A673 (cell line): ENCODE measurements at regions not wholly inside any gene's neighbourhood (a gene's known extent, or its start where the extent isn't known, plus 50 kb on each side); places are given as distances from the start of the nearest gene placed in this dataset.

Experiments
- BruUV-seq: library from RNA; stranded (reverse); fragments of 400-500 nt; replicated peaks from 2 replicates; lab custom pipeline; 2021; lab: Mats Ljungman, UMichigan
- CTCF ChIA-PET: fragments of 300-600 bp; sonication (Branson Sonifier 250); formaldehyde crosslinking; loops from one replicate; lab custom pipeline; 2022; ENCODE audit warnings: antibody characterized with exemption; lab: Charles Lee
- POLR2A ChIA-PET: fragments of 300-600 bp; sonication (Branson Sonifier 250); formaldehyde crosslinking; loops from one replicate; lab custom pipeline; 2022; ENCODE audit warnings: antibody characterized with exemption; ENCODE audit not compliant: low non-redundant PET; lab: Charles Lee
- DNase-seq: peaks from one replicate; pipeline ENCODE4 v3.0.0-alpha.2; 2015; ENCODE audit warnings: low spot score
- H3K27ac ChIP-seq: fragments of 200-600 bp; sonication (generic); 2 replicates; pipeline ENCODE4 v1.5.1; 2016; ENCODE audit warnings: mixed run types, low read depth, mild to moderate bottlenecking, mixed read lengths, antibody characterized with exemption, low read length; ENCODE audit not compliant: poor library complexity, severe bottlenecking
- H3K27me3 ChIP-seq: fragments of 200-600 bp; sonication (generic); replicated peaks from 2 replicates; pipeline ENCODE4 v1.6.1; 2017; ENCODE audit warnings: mixed run types, low read depth, mild to moderate bottlenecking, mixed read lengths, antibody characterized with exemption, low read length; ENCODE audit not compliant: insufficient read depth, poor library complexity
- H3K36me3 ChIP-seq: fragments of 200-600 bp; sonication (generic); 2 replicates; pipeline ENCODE4 v1.6.1; 2016; ENCODE audit warnings: mixed run types, mild to moderate bottlenecking, mixed read lengths, antibody characterized with exemption, low read length; ENCODE audit not compliant: insufficient read depth, poor library complexity, severe bottlenecking
- H3K4me1 ChIP-seq: fragments of 200-600 bp; sonication (generic); 2 replicates; pipeline ENCODE4 v1.6.1; 2017; ENCODE audit warnings: mixed run types, mild to moderate bottlenecking, mixed read lengths, antibody characterized with exemption, low read length; ENCODE audit not compliant: insufficient read depth, poor library complexity, severe bottlenecking
- H3K4me3 ChIP-seq: fragments of 200-600 bp; sonication (generic); 2 replicates; pipeline ENCODE4 v1.5.1; 2016; ENCODE audit warnings: low read depth, mixed run types, mild to moderate bottlenecking, mixed read lengths, low read length; ENCODE audit not compliant: poor library complexity, severe bottlenecking
- H3K9me3 ChIP-seq: fragments of 200-600 bp; sonication (generic); 2 replicates; pipeline ENCODE4 v1.6.1; 2016; ENCODE audit warnings: mixed run types, low read depth, mild to moderate bottlenecking, mixed read lengths, antibody characterized with exemption, low read length; ENCODE audit not compliant: poor library complexity, severe bottlenecking
- EZH2 ChIP-seq: fragments of 200-600 bp; sonication (generic); IDR thresholded peaks from 2 replicates; pipeline ENCODE4 v1.6.1; 2017; ENCODE audit warnings: borderline replicate concordance, low read depth, mild to moderate bottlenecking, mixed read lengths, antibody characterized with exemption, low read length; ENCODE audit not compliant: poor library complexity, severe bottlenecking
- intact Hi-C: fragments of 100-400 bp; cut with micrococcal nuclease; formaldehyde crosslinking; loops from one replicate; pipeline ENCODE4 v1.10.0; 2022; ENCODE audit not compliant: unreplicated experiment
- TF ChIP-seq, protein P1 (sequence below): fragments of 300-800, 200-600 bp; sonication (generic); conservative IDR thresholded peaks from 2 replicates; pipeline ENCODE4 v1.5.1; 2017; ENCODE audit warnings: low read depth, mild to moderate bottlenecking, antibody characterized with exemption, low read length, moderate library complexity, mixed read lengths

DNA sequence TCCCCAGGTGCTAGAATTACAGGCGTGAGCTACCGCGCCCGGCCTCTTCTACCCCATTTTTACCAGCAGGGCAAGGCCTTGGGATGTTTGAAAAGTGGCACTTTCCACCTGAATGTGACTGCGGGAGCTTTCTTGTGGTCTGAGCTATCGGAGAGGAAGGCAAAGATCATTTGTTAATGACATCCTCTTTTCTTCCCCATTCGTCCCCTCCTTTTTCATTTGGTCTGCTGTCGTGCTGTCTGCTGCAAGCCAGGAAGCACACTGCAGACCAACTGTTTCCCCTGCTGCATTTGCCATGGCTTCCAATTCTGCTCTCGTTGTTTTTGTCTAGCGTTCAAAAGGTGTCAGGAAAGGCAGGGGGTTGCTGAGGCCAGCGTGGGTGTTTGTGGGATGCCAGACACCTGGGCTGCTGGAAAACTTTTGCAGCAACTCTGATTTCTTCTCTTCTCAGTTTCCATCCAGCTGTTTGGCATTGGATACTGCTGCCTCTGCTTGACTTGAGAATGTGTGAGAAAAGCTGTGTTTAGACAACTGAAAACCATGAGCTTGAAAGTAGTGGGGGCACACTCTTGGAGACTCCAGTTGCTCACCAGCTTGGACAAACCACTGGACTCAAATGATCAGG, 196.4 kb upstream of the MSX2 start:
- DNase-seq, result no peak
- Histone ChIP-seq H3K36me3 (no peaks in the 10 kb centered on the region), H3K4me3 (no peak overlapping the region), H3K9me3 (no peaks in the 10 kb centered on the region), H3K27ac (no peak overlapping the region), H3K4me1 (peaks cover 18% of the 10 kb centered on the region), H3K27me3 (no peaks in the 10 kb centered on the region)
- no TSS peak for BruUV-seq
- ChIA-PET CTCF (no interaction called here), POLR2A (no interaction called here)
- intact Hi-C loops, result no loop called here
- TF ChIP-seq EZH2, result no peak
- TF ChIP-seq, protein P1, sequence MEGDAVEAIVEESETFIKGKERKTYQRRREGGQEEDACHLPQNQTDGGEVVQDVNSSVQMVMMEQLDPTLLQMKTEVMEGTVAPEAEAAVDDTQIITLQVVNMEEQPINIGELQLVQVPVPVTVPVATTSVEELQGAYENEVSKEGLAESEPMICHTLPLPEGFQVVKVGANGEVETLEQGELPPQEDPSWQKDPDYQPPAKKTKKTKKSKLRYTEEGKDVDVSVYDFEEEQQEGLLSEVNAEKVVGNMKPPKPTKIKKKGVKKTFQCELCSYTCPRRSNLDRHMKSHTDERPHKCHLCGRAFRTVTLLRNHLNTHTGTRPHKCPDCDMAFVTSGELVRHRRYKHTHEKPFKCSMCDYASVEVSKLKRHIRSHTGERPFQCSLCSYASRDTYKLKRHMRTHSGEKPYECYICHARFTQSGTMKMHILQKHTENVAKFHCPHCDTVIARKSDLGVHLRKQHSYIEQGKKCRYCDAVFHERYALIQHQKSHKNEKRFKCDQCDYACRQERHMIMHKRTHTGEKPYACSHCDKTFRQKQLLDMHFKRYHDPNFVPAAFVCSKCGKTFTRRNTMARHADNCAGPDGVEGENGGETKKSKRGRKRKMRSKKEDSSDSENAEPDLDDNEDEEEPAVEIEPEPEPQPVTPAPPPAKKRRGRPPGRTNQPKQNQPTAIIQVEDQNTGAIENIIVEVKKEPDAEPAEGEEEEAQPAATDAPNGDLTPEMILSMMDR, result no peak

DNA sequence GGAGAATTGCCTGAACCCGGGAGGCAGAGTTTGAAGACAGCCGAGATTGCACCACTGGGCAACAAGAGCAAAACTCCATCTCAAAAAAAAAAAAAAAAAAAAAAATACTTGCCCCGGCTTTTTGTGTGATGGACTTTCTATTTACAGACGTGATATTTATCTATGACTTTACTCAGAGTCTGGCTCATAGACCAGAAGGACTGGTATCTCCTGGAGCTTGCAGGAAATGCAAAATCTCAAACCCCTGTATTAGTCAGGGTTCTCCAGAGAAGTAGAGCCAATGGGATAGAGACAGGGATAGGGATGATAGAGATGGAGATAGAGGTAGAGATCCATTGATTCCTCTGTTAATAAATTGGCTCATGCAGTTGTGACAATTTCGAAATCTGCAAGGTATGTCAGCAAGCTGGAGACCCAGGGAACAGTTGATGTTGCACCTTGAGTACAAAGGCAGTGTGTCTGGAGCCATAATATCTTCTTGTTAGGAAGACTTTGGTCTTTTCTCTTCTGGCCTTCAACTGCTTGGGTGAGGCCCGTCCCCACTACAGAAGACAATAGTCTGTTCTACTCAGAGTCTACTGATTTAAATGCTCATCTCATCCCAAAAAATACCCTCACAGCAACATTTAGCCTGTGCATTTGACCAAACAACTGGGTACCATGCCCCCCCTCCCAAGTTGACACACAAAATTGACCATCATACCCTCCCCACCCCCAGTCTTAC, 195.4 kb upstream of the MSX2 start:
- TF ChIP-seq, protein P1, result no peak
- no peak for TF ChIP-seq EZH2
- no peaks in the 10 kb centered on the region for H3K27me3 ChIP-seq
- ChIA-PET CTCF (no interaction called here), POLR2A (no interaction called here)
- H3K27ac ChIP-seq, result no peak overlapping the region
- no peaks in the 10 kb centered on the region for H3K36me3 ChIP-seq
- H3K4me1 ChIP-seq, result peaks cover 26% of the 10 kb centered on the region
- DNase-seq, result no peak
- intact Hi-C loops, result no loop called here
- H3K4me3 ChIP-seq, result no peak overlapping the region
- H3K9me3 ChIP-seq, result no peaks in the 10 kb centered on the region
- BruUV-seq, result no TSS peak

DNA sequence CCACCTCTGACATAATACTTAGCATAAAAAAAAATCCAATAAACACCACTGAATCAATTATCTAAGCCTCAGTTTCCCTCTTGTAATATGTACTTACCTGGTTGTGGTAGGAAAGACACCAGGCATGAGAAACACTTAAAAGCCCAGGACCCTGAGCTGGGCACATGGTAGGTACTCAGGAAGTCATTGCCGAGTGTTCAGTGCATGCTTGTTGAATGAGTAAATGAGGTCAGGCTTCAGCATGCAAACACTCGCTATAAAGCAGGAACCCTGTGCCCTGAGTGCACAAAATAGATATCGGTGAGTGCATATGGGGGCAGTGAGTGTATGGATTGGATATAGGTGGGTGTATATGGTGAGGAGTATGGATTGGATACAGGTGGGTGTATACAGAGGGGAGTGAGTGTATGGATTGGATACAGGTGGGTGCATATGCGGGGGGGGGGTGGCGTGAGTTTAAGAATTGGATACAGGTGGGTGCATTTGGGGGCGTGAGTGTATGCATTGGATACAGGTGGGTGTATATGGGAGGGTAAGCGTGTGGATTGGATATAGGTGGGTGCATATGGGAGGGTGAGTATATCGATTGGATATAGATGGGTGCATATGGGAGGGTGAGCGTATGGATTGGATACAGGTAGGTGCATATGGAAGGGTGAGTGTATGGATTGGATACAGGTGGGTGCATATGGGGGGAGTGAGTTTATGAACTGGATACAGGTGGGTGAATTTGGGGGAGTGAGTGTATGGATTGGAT, 194.3 kb upstream of the MSX2 start:
- H3K4me1 ChIP-seq, result peaks cover 28% of the 10 kb centered on the region
- H3K9me3 ChIP-seq, result no peaks in the 10 kb centered on the region
- intact Hi-C loops, result loop anchor here (5.0 kb wide), 1 partner anchor 103 kb away; no protein-coding TSS in a partner anchor
- no peaks in the 10 kb centered on the region for H3K36me3 ChIP-seq
- H3K27me3 ChIP-seq, result no peaks in the 10 kb centered on the region
- ChIA-PET CTCF (no interaction called here), POLR2A (no interaction called here)
- DNase-seq, result no peak
- no TSS peak for BruUV-seq
- H3K27ac ChIP-seq, result no peak overlapping the region
- TF ChIP-seq EZH2, result no peak
- TF ChIP-seq, protein P1, result no peak
- no peak overlapping the region for H3K4me3 ChIP-seq
